Calu3 (cell line): ENCODE measurements at regions not wholly inside any gene's neighbourhood (a gene's known extent, or its start where the extent isn't known, plus 50 kb on each side); places are given as distances from the start of the nearest gene placed in this dataset.

Experiments used
- BruUV-seq: library from RNA; stranded (reverse); fragments of 400-500 nt; replicated peaks from 2 replicates; lab custom pipeline; 2021; lab: Mats Ljungman, UMichigan
- CTCF ChIA-PET: fragments of 300-600 bp; sonication (Branson Sonifier 250); formaldehyde crosslinking; loops from one replicate; lab custom pipeline; 2022; ENCODE audit warnings: antibody characterized with exemption; lab: Charles Lee
- DNase-seq: peaks from one replicate; pipeline ENCODE4 v3.0.0; 2022
- H3K27ac Mint-ChIP-seq: one replicate; pipeline ENCODE4 v1.8.0; 2022; ENCODE audit warnings: mixed read lengths; ENCODE audit not compliant: unreplicated experiment
- H3K27me3 Mint-ChIP-seq: one replicate; pipeline ENCODE4 v1.8.0; 2022; ENCODE audit warnings: mixed read lengths; ENCODE audit not compliant: unreplicated experiment
- H3K36me3 Mint-ChIP-seq: one replicate; pipeline ENCODE4 v1.8.0; 2022; ENCODE audit warnings: mild to moderate bottlenecking, moderate library complexity, mixed read lengths; ENCODE audit not compliant: insufficient read depth, unreplicated experiment
- H3K4me1 Mint-ChIP-seq: one replicate; pipeline ENCODE4 v1.8.0; 2022; ENCODE audit warnings: mild to moderate bottlenecking, low read depth, mixed read lengths; ENCODE audit not compliant: unreplicated experiment
- H3K4me3 Mint-ChIP-seq: one replicate; pipeline ENCODE4 v1.8.0; 2022; ENCODE audit warnings: mild to moderate bottlenecking, low read depth, moderate library complexity, mixed read lengths; ENCODE audit not compliant: unreplicated experiment
- H3K9me3 Mint-ChIP-seq: one replicate; pipeline ENCODE4 v1.8.0; 2022; ENCODE audit warnings: low read depth, mixed read lengths; ENCODE audit not compliant: unreplicated experiment
- CTCF ChIP-seq: fragments of 200-600 bp; IDR thresholded peaks from one replicate; pipeline ENCODE4 v1.8.0; 2022; ENCODE audit warnings: antibody characterized with exemption; ENCODE audit not compliant: unreplicated experiment
- intact Hi-C: fragments of 100-400 bp; cut with micrococcal nuclease; formaldehyde crosslinking; loops from one replicate; pipeline ENCODE4 v1.10.0; 2022; ENCODE audit not compliant: unreplicated experiment

GRCh38 chr13:84077271-84077670, 195.0 kb upstream of the SLITRK1 start:
- BruUV-seq = no TSS peak

DNA sequence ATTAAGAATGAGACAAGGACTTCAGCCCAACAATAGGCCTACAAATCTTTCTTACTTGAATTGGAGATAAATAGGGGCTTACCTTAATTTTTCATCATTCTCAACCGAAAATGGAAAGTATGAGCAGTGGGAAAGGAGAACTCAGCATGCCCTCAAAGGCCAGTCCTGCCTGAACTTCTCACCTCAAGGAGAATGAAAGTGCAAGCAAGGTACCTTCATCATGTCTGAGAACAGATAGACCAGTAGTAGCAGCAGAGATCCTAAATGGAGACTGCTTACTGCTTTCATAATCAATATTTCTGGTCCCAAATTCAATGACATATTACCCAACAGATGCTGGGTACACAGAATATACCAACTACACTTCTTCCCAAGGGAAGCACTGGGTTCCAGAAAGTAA, 194.0 kb upstream of the SLITRK1 start:
- Mint-ChIP-seq H3K4me1 (no peaks in the 10 kb centered on the region), H3K27me3 (no peaks in the 10 kb centered on the region), H3K36me3 (no peaks in the 10 kb centered on the region), H3K9me3 (no peaks in the 10 kb centered on the region), H3K4me3 (no peak overlapping the region), H3K27ac (no peak overlapping the region)
- intact Hi-C loops = no loop called here
- CTCF ChIA-PET = no interaction called here
- TF ChIP-seq CTCF = no peak
- no peak for DNase-seq
- no TSS peak for BruUV-seq

More at GRCh38 chr13:84077271-84077670, 195.0 kb upstream of the SLITRK1 start:
- H3K27ac Mint-ChIP-seq = no peak overlapping the region
- DNase-seq = no peak
- TF ChIP-seq CTCF = no peak
- CTCF ChIA-PET = no interaction called here
- H3K9me3 Mint-ChIP-seq = no peaks in the 10 kb centered on the region
- intact Hi-C loops = no loop called here
- H3K36me3 Mint-ChIP-seq = no peaks in the 10 kb centered on the region
- no peaks in the 10 kb centered on the region for H3K27me3 Mint-ChIP-seq
- H3K4me3 Mint-ChIP-seq = no peak overlapping the region
- no peaks in the 10 kb centered on the region for H3K4me1 Mint-ChIP-seq

GRCh38 chr13:84050536-84050935, 168.3 kb upstream of the SLITRK1 start:
- Mint-ChIP-seq H3K27me3 (no peaks in the 10 kb centered on the region), H3K36me3 (no peaks in the 10 kb centered on the region), H3K4me3 (no peak overlapping the region), H3K27ac (no peak overlapping the region), H3K9me3 (peaks cover 3% of the 10 kb centered on the region), H3K4me1 (no peaks in the 10 kb centered on the region)
- no peak for DNase-seq
- intact Hi-C loops = no loop called here
- no peak for TF ChIP-seq CTCF
- no TSS peak for BruUV-seq
- CTCF ChIA-PET = no interaction called here

DNA sequence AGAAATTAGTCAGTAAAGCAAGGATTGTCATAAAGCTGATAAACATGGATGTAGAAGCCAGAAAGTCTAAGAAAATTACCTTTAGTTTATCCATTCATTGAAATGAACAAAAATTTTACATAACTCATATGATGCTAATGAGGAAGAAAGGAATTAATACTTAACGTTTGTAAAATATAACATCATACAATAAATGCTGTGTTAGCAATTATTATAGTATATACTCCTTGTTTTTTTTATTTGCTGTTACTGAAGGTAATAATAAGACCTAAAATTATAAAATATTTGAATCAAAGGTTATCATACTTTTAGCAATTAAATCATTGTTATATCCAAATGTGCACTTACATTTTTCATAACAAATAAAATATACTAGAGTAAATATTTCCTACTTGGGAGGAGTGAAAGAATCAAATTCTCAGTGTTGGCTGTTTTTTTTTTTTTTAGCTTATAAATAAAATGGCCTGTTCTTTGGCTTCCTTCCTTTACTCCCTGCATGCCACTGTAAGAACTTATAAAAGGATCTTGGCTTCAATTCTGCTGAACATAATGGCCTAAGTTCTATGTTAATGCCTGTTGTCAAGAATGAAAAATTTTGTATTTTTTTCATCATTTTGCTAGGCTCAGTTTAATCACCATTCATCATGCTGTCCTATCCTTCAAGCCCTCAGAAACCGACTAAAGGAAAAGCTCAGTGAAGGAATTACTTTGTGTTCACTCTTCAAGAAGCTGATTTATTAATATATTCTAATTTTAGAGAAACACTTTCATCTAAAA, 167.4 kb upstream of the SLITRK1 start:
- no peaks in the 10 kb centered on the region for H3K4me1 Mint-ChIP-seq
- DNase-seq = no peak
- no peak overlapping the region for H3K27ac Mint-ChIP-seq
- H3K4me3 Mint-ChIP-seq = no peak overlapping the region
- H3K9me3 Mint-ChIP-seq = peaks cover 3% of the 10 kb centered on the region
- intact Hi-C loops = no loop called here
- no peaks in the 10 kb centered on the region for H3K36me3 Mint-ChIP-seq
- no TSS peak for BruUV-seq
- TF ChIP-seq CTCF = no peak
- no peaks in the 10 kb centered on the region for H3K27me3 Mint-ChIP-seq
- CTCF ChIA-PET = no interaction called here
